Renal cortex interstitium (tissue), 11 donors: ENCODE measurements at regions not wholly inside any gene's neighbourhood (a gene's known extent, or its start where the extent isn't known, plus 50 kb on each side); places are given as distances from the start of the nearest gene placed in this dataset.

Experiments
- DNase-seq, 11 donors: peaks; one replicate each; pipeline ENCODE4 v3.0.0-alpha.2; 2013; ENCODE audit warnings: low read depth in 9 of 11, low spot score in 4 of 11; ENCODE audit errors: extremely low read depth in 1 of 11

- DNase-seq: no peak
Measured at GRCh38 chr6:169165561-169166300, 87.9 kb downstream of the THBS2 start.

GRCh38 chr6:169164986-169165385 lies 88.7 kb downstream of the THBS2 start:
- DNase-seq: no peak

DNA sequence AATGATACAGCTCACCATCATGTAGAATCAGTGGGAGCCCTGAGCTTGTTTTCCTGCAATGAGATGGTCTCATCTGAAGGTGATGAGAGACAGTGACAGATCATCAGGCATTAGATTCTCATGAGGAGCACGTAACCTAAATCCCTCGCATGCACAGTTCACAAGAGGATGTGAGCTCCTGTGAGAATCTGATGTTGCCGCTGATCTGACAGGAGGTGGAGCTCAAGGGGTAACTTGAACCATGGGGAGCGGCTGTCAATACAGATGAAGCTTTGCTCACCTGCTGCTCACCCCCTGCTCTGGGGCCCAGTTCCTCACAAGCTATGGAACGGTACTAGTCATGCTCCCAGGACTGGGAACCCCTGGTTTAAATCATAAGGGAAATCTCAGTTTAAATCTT lies 89.2 kb downstream of the THBS2 start:
- DNase-seq: no peak

GRCh38 chr6:169163411-169163901 lies 90.2 kb downstream of the THBS2 start:
- DNase-seq: no peak

DNA sequence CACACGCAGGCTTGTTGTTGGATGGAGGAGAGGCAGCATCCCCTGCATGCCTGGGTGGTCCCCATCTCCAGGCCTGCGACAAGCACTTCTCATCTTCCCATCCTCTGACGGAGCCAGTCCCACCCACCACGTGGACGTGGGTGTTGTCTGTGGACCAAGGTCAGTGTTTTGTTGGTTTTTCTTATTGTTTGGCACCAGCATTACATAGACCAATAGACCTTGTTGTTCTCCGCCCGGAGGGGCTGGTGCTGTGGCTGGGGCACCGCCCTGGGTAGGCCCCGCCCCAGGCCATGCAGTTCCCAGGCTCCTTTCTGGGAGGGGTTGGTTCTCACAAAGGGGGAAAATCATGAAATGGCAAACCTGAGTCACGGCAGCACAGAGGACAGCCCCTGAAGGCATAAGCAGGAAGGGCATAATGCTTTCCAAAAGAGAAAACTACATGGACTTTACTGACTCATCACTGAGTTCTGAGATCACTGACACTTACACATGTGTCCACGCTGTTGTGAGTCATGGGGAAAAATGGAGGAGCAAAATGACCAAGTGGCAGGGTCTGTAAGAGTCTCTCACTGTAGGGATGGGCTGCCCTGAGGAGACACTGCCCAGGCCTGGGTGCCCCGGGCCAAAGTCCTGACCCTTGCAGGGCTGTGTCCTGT lies 90.8 kb downstream of the THBS2 start:
- DNase-seq: no peak

- DNase-seq: no peak
Measured at GRCh38 chr6:169162249-169162648, 91.4 kb downstream of the THBS2 start.

- no peak for DNase-seq
Measured at GRCh38 chr6:169161572-169162167, 92.0 kb downstream of the THBS2 start.

- no peak for DNase-seq
Measured at GRCh38 chr6:169160855-169161560, 92.6 kb downstream of the THBS2 start.

DNA sequence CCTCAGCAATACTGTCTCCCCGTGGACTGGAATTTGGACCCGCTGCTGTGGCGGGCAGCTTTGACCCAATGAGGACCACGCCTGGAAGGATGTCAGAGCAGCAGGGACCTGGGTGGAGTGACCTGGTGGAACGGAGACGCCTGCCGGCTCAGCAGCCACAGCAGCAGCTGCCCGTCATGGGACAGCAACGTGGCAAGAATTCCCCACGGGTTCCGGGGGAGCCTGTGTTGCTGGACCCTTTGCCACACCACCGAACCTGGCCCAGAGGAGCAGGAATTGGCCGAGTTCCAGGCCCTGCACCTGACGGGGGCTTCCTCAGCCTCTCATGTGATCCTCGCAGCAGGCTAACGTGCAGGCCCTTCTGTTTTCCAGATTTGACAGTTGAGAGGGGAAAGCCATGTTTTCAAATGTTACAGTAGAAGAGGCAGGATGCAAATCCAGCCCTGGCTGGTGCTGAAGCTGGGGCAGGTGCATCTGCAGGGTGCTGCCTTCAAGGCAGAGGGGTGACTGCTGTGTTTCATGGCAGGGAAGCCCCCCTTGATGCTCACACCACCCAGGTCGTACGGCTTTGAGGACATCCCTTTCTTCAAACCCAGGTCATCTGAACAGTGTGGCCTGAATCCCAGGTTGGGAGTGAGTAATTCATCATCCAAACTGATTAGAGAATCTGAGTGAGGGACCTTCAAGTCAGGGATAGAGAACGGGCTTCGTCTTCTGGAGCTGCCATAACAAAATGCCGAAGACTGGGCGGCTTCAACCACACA lies 93.4 kb downstream of the THBS2 start:
- no peak for DNase-seq

DNA sequence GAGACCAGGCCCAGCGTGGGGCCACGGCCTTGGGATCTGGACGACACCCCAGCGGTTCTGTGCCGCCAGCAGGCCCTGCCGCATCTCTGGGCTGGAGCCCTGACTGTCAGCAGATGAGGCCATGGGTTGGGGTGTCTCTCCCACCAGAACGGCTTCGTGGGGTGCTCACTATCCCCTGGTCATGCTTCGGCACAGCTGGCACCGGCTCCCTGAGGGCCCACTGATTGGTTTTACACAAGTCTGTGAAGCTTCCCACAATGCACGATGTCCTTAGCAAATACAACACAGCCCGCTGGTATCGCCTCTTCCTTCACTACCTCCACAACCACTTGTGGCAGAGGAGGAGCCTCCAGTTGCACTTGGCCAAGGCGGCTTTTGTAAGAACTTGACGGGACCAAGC lies 94.3 kb downstream of the THBS2 start:
- no peak for DNase-seq

DNA sequence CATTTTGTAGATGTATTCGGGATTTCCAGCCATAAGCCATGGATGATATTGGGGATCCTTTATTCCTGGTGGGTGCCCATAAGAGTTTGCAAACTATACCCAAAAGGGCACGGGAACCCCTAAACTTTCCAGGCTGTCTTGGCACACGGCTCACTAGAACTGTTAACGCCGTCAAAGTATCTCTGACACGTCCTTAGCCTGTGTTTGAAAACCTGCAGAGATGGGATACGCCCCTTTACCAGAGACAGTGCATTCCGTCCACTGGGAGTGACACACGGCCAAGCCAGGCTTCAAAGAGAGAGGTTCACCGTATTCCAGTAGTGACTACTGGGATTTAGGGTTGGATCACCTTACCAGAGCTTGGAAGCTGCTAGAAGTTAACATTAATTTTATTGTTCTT lies 95.0 kb downstream of the THBS2 start:
- DNase-seq: no peak

DNA sequence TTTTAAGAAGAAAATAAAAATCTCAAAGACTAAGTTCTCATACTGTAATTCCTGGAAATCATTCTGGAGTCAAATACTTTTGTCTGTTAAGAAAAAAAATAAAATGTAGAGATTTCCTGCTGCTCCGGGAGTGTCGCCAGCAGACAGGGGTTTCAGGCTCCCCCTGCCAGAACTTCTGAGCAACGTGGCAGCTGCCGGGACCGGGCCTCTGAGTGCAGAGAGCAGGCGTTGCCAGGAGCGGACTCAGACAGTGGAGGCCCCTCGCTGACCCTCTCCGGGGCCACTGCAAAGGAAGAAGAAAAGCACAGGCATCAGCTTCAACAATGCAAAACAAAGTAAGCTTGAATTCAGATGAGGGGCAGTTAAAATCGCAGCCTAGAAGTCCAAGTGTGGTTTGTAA lies 95.5 kb downstream of the THBS2 start:
- peak; percentile 48 to 83 (median 66) for DNase-seq

GRCh38 chr6:169157197-169158148 lies 96.2 kb downstream of the THBS2 start:
- DNase-seq: no peak

DNA sequence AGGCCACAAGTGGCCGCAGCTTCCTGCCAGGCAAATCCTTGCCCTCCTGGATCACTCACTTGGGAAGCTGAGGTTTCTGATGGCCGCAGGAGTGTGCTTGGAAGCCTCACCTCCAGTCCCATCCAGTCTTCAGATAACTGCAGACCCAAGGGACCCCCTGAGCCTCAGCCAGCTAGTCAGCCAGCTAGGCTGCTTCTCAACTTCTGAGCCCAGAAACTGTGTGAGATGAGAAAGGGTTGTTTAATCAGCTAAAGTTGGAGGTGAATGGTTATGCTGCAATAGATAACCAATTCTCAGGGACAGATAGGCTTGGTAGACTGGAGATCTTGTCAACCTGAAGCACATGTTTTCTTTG lies 96.9 kb downstream of the THBS2 start:
- no peak for DNase-seq

- no peak for DNase-seq
Measured at GRCh38 chr6:169156108-169156792, 97.4 kb downstream of the THBS2 start.

- DNase-seq: no peak
Measured at GRCh38 chr6:169155481-169155880, 98.2 kb downstream of the THBS2 start.

DNA sequence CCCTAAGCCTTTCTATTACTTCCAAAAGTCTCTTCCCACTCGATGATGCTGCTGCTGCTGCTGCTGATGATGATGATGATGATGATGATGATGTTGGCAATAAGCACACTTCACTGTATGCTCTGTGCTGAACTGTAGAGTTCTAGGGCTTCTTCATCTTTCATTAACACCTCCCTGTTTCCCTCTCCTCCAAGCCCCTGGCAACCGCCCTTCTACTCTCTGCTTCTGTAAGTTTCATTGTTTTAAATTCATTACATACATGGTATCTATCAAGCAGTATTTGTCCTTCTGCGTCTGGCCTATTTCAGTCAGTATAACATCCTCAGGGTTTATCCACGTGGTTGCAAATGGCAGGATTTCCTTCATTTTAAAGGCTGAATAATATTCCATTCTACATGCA lies 100.2 kb downstream of the THBS2 start:
- no peak for DNase-seq

DNA sequence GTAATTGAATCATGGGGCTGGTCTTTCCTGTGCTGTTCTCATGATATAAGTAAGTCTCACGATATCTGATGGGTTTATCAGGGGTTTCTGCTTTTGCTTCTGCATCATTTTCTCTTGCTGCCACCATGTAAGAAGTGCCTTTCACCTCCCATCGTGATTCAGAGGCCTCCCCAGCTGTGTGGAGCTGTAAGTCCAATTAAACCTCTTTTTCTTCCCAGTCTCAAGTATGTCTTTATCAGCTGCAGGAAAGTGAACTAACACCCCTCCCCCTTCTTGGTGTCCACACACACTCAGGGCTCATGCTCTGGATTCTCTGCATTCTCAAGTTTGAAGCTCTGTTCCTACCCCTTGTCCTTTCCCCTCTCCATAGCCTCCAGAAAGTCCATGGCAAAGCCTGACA lies 107.1 kb downstream of the THBS2 start:
- DNase-seq: no peak
